Choroid plexus epithelial cell (primary cell): ENCODE measurements at regions not wholly inside any gene's neighbourhood (a gene's known extent, or its start where the extent isn't known, plus 50 kb on each side); places are given as distances from the start of the nearest gene placed in this dataset.

ENCODE experiments used
- DNase-seq: peaks from one replicate; pipeline ENCODE4 v3.0.0-alpha.2; 2010; ENCODE audit warnings: low read depth
- H3K4me3 ChIP-seq: 2 replicates; pipeline ENCODE4 v1.5.1; 2011; ENCODE audit warnings: low read depth, mild to moderate bottlenecking, control low read depth, low read length, moderate library complexity
- TF ChIP-seq, protein P1 (sequence below): conservative IDR thresholded peaks from 2 replicates; pipeline ENCODE4 v1.5.1; 2011; ENCODE audit warnings: low read depth, mild to moderate bottlenecking, control low read depth, inconsistent platforms, low read length, moderate library complexity

DNA sequence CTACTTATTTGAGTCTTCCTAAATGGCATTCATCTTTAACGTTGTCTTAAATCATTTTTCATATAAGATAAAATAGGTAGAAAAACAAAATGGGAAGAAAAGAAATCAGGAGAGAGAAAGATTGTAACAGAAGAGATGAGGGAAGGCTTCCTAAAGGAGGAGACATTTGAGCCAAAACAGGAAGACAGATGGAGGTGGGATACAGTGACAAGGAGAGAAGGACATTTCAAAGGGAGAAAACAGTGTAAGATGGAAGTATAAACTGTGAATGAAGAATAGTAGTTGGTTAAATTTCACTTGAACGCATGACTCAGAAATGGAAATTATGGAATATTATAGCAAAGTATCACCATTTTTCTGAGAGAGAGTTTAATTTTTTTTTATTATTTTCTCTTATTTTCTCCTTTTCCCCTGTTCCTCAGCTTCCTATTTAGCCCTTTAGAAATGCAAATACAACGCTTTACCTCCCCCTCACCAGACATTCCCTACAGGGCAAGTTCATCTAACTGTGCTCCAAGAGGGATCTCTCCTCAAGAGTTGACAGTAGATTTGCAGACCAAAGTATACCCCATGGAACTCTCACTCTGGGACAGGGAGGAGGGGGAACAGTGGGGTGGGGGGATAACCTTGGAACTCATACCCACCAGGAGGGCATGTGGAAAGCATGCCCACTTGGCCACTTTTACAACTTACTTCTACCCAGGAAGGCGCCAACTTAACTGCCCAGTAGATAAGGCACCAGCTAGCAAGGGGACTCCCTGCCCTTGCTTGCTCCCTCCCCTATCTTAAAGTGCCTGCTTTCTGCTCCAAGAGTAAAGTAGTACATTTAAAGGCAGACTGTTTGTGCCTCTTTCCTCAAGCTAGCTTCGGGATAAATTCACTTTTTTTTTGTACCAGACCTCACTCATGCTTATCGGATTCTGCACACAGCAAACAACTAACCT, 304.7 kb upstream of the POU5F2 start:
- DNase-seq = no peak
- H3K4me3 ChIP-seq = no peak overlapping the region
- TF ChIP-seq, protein P1, sequence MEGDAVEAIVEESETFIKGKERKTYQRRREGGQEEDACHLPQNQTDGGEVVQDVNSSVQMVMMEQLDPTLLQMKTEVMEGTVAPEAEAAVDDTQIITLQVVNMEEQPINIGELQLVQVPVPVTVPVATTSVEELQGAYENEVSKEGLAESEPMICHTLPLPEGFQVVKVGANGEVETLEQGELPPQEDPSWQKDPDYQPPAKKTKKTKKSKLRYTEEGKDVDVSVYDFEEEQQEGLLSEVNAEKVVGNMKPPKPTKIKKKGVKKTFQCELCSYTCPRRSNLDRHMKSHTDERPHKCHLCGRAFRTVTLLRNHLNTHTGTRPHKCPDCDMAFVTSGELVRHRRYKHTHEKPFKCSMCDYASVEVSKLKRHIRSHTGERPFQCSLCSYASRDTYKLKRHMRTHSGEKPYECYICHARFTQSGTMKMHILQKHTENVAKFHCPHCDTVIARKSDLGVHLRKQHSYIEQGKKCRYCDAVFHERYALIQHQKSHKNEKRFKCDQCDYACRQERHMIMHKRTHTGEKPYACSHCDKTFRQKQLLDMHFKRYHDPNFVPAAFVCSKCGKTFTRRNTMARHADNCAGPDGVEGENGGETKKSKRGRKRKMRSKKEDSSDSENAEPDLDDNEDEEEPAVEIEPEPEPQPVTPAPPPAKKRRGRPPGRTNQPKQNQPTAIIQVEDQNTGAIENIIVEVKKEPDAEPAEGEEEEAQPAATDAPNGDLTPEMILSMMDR = no peak

- TF ChIP-seq, protein P1 = no peak
- no peak overlapping the region for H3K4me3 ChIP-seq
- no peak for DNase-seq
Measured at GRCh38 chr5:94043311-94043710, 301.9 kb upstream of the POU5F2 start.

- TF ChIP-seq, protein P1 = no peak
- H3K4me3 ChIP-seq = no peak overlapping the region
- DNase-seq = no peak
Measured at GRCh38 chr5:94040591-94041148, 299.3 kb upstream of the POU5F2 start.

GRCh38 chr5:94039101-94039500, 297.7 kb upstream of the POU5F2 start:
- DNase-seq = no peak
- TF ChIP-seq, protein P1 = no peak
- H3K4me3 ChIP-seq = no peak overlapping the region

DNA sequence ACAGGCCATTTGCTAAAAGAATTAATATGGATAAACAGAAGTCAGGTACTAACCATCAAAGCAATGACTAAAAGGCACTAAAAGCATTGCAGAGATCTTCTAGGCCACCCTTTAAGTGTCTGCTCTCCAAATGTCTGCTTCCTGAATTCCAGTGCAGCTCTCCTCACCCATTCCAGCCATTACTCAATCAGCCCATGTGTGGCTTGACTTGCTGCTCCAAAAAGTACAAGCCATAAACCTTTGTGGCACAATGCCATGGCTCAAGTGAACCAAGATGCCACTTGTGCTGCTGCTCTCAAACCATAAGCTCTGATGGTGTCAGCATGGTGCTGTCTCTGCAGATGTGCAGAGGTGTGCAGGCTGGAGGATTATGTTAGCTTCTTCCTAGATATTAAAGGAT, 290.2 kb upstream of the POU5F2 start:
- TF ChIP-seq, protein P1 = no peak
- peak; percentile 12 for DNase-seq
- H3K4me3 ChIP-seq = no peak overlapping the region

- no peak overlapping the region for H3K4me3 ChIP-seq
- peak; percentile 17 for DNase-seq
- TF ChIP-seq, protein P1 = no peak
Measured at GRCh38 chr5:94028001-94028400, 286.6 kb upstream of the POU5F2 start.

DNA sequence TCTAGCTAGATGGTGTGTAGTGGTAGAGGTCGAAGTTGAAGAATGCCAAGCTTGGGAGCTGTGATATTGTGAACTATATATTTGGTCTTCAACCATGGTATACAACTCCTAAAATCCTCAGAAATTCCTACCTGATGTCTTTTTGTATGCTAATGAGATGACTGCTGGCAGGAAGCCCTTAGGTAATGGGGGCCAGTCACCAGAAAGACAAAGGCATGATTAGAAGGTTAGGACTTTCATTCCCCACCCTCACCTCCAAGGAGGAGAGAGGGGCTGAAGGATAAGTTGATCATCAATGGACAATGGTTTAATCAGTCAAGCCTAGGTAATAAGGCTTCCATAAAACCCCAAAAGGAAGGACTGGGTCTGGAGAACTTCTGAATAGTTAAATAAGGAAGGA, 285.7 kb upstream of the POU5F2 start:
- TF ChIP-seq, protein P1 = no peak
- no peak overlapping the region for H3K4me3 ChIP-seq
- no peak for DNase-seq
